ENCODE measurements at regions not wholly inside any gene's neighbourhood (a gene's known extent, or its start where the extent isn't known, plus 50 kb on each side); places are given as distances from the start of the nearest gene placed in this dataset.
"Not testable (repeated sequence)": the region's sequence is repeated elsewhere in the genome, so short reads cannot be mapped to it uniquely, and the experiment has no call there.

- H3K4me3 ChIP-seq (ENCODE audit: low read depth, low read length) = no peak overlapping the region
- no peak for TF ChIP-seq CTCF (IDR thresholded peaks at IDR 0.05; ENCODE audit: insufficient read depth, low read depth, low read length)
- peak; percentile 56 for DNase-seq (ENCODE audit: low read depth)
These were observed 79.8 kb upstream of the PDE1A start for GRCh38 chr2:182506606-182507005.

GRCh38 chr2:182508583-182508982, 81.7 kb upstream of the PDE1A start:
- not testable (repeated sequence) for DNase-seq (ENCODE audit: low read depth); H3K4me3 ChIP-seq (ENCODE audit: low read depth, low read length)

GRCh38 chr2:182509216-182509615, 82.4 kb upstream of the PDE1A start:
- DNase-seq (ENCODE audit: low read depth) = no peak
- no peak overlapping the region for H3K4me3 ChIP-seq (ENCODE audit: low read depth, low read length)
- no peak for TF ChIP-seq CTCF (IDR thresholded peaks at IDR 0.05; ENCODE audit: insufficient read depth, low read depth, low read length)

GRCh38 chr2:182521453-182522404, 94.9 kb upstream of the PDE1A start:
- no peak for DNase-seq (ENCODE audit: low read depth)
- no peak overlapping the region for H3K4me3 ChIP-seq (ENCODE audit: low read depth, low read length)
- TF ChIP-seq CTCF (IDR thresholded peaks at IDR 0.05; ENCODE audit: insufficient read depth, low read depth, low read length) = no peak

GRCh38 chr2:182522405-182522896, 95.6 kb upstream of the PDE1A start:
- no peak for TF ChIP-seq CTCF (IDR thresholded peaks at IDR 0.05; ENCODE audit: insufficient read depth, low read depth, low read length)
- no peak for DNase-seq (ENCODE audit: low read depth)

GRCh38 chr2:182522972-182523473, 96.2 kb upstream of the PDE1A start:
- TF ChIP-seq CTCF (IDR thresholded peaks at IDR 0.05; ENCODE audit: insufficient read depth, low read depth, low read length) = no peak
- no peak for DNase-seq (ENCODE audit: low read depth)
- no peak overlapping the region for H3K4me3 ChIP-seq (ENCODE audit: low read depth, low read length)

More at GRCh38 chr2:182522405-182522896, 95.6 kb upstream of the PDE1A start:
- H3K4me3 ChIP-seq (ENCODE audit: low read depth, low read length) = no peak overlapping the region

GRCh38 chr2:182530636-182531035, 103.8 kb upstream of the PDE1A start:
- no peak overlapping the region for H3K4me3 ChIP-seq (ENCODE audit: low read depth, low read length)
- DNase-seq (ENCODE audit: low read depth) = no peak
- TF ChIP-seq CTCF (IDR thresholded peaks at IDR 0.05; ENCODE audit: insufficient read depth, low read depth, low read length) = no peak
